ENCODE measurements at regions not wholly inside any gene's neighbourhood (a gene's known extent, or its start where the extent isn't known, plus 50 kb on each side); places are given as distances from the start of the nearest gene placed in this dataset.

DNA sequence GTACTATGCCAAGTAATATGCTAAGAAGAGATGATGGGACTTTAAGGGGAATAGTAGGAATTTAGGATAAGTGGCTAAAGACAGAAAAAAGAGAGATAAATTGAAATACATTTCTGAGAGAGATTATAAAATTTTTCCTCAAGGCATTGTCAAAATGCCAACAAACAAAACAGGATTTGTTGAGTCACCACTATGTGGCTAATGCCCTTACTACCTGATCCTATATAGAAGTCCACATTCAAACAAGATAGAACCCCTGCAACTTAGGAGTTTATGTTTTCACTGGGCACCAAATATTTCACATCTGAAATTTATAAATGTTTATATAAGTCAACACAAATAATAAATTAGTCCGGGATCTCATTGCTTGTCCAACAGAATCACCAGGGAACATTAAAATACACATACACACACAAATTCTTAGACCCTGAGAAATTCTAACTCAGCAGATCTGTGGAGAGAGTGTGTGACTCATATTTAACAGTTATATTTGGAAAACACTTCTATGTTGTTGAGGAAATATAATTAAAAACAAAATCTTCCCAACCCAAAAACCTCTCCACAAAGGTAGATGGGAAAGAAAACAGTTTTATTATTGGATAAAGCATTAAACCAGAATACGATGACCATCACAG lies 154.3 kb downstream of the PPP1R3A start:
- Histone ChIP-seq H3K27me3 (replicated peaks; ENCODE audit: insufficient read depth, low read length) (no peaks in the 10 kb centered on the region), H3K79me2 (ENCODE audit: low read length) (no peaks in the 10 kb centered on the region), H4K20me1 (ENCODE audit: insufficient read depth, low read length) (no peaks in the 10 kb centered on the region), H3K9me3 (replicated peaks; ENCODE audit: insufficient read depth, low read length) (no peaks in the 10 kb centered on the region), H3K4me3 (ENCODE audit: low read length) (no peak overlapping the region), H3K36me3 (replicated peaks; ENCODE audit: insufficient read depth, low read length) (no peaks in the 10 kb centered on the region), H3K9ac (ENCODE audit: low read length) (no peak overlapping the region), H3K4me1 (ENCODE audit: low read length) (peaks cover 25% of the 10 kb centered on the region), H3K9me2 (replicated peaks; ENCODE audit: insufficient read depth, low read length) (no peaks in the 10 kb centered on the region), H3F3A (ENCODE audit: insufficient read depth, low read length) (peaks cover 4% of the 10 kb centered on the region; the same call in 1 of the 2 replicates), H2AFZ (ENCODE audit: low read length) (no peak overlapping the region), H3K4me2 (ENCODE audit: low read depth, low read length) (no peak overlapping the region), H3K27ac (ENCODE audit: low read length) (no peak overlapping the region)
- no peak for DNase-seq
- TF ChIP-seq EZH2phosphoT487 (IDR thresholded peaks at IDR 0.05; ENCODE audit: low read length): no peak
- TF ChIP-seq, protein P1, sequence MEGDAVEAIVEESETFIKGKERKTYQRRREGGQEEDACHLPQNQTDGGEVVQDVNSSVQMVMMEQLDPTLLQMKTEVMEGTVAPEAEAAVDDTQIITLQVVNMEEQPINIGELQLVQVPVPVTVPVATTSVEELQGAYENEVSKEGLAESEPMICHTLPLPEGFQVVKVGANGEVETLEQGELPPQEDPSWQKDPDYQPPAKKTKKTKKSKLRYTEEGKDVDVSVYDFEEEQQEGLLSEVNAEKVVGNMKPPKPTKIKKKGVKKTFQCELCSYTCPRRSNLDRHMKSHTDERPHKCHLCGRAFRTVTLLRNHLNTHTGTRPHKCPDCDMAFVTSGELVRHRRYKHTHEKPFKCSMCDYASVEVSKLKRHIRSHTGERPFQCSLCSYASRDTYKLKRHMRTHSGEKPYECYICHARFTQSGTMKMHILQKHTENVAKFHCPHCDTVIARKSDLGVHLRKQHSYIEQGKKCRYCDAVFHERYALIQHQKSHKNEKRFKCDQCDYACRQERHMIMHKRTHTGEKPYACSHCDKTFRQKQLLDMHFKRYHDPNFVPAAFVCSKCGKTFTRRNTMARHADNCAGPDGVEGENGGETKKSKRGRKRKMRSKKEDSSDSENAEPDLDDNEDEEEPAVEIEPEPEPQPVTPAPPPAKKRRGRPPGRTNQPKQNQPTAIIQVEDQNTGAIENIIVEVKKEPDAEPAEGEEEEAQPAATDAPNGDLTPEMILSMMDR (IDR thresholded peaks at IDR 0.05; ENCODE audit: low read length): no peak
- TF ChIP-seq EZH2 (optimal IDR thresholded peaks at IDR 0.05; ENCODE audit: low read depth, low read length): no peak

DNA sequence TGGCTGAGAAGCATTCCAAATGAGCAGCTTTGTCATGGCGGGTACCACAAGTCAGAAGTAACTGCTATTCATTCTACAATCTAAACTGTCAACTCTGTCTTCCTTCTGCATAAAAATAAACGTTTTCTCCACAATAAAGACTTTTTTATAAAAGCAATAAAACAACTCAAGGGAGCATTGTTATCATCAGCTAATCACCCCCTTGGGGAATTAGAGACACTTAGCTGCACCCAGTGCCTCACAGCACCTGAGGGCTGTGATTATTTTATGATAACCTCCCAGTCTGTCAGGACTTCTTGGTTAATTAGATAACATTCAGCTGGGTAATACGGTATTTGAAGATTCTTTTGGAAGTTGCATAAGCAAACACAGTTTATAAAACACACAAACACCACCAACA lies 155.6 kb downstream of the PPP1R3A start:
- no peak for TF ChIP-seq EZH2 (optimal IDR thresholded peaks at IDR 0.05; ENCODE audit: low read depth, low read length)
- TF ChIP-seq, protein P1 (IDR thresholded peaks at IDR 0.05; ENCODE audit: low read length): no peak
- TF ChIP-seq EZH2phosphoT487 (IDR thresholded peaks at IDR 0.05; ENCODE audit: low read length): no peak
- Histone ChIP-seq H4K20me1 (ENCODE audit: insufficient read depth, low read length) (no peaks in the 10 kb centered on the region), H3K27me3 (replicated peaks; ENCODE audit: insufficient read depth, low read length) (no peaks in the 10 kb centered on the region), H3K4me3 (ENCODE audit: low read length) (no peak overlapping the region), H3F3A (ENCODE audit: insufficient read depth, low read length) (no peaks in the 10 kb centered on the region), H3K9me2 (replicated peaks; ENCODE audit: insufficient read depth, low read length) (no peaks in the 10 kb centered on the region), H3K4me2 (ENCODE audit: low read depth, low read length) (no peak overlapping the region), H3K79me2 (ENCODE audit: low read length) (no peaks in the 10 kb centered on the region), H3K4me1 (ENCODE audit: low read length) (peaks cover 13% of the 10 kb centered on the region), H3K9ac (ENCODE audit: low read length) (no peak overlapping the region), H3K36me3 (replicated peaks; ENCODE audit: insufficient read depth, low read length) (no peaks in the 10 kb centered on the region), H3K9me3 (replicated peaks; ENCODE audit: insufficient read depth, low read length) (no peaks in the 10 kb centered on the region), H3K27ac (ENCODE audit: low read length) (no peak overlapping the region), H2AFZ (ENCODE audit: low read length) (no peak overlapping the region)
- no peak for DNase-seq

DNA sequence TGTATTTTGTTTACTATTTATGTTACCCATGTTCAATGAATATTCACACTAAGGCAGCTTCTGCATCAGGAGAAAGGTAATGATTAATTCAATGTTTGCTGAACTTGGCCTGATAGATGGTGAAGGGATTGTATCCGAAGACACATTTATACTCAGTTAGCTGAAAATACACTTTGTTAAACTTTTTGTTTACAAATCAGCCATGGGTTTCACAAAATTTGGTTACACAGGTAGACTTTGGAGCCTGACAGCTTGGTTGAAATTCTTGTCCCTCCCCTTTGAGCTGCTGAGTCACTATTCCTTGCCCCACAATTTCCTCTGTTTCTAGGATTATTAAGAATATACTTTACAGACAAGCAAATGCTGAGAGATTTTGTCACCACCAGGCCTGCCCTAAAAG lies 162.6 kb downstream of the PPP1R3A start:
- no peak overlapping the region for H3K4me2 ChIP-seq (ENCODE audit: low read depth, low read length)
- H3K79me2 ChIP-seq (ENCODE audit: low read length): no peaks in the 10 kb centered on the region
- no peaks in the 10 kb centered on the region for H3K27me3 ChIP-seq (replicated peaks; ENCODE audit: insufficient read depth, low read length)
- no peak overlapping the region for H2AFZ ChIP-seq (ENCODE audit: low read length)
- no peaks in the 10 kb centered on the region for H3K9me2 ChIP-seq (replicated peaks; ENCODE audit: insufficient read depth, low read length)
- DNase-seq: no peak
- H3K27ac ChIP-seq (ENCODE audit: low read length): no peak overlapping the region
- no peaks in the 10 kb centered on the region for H3K36me3 ChIP-seq (replicated peaks; ENCODE audit: insufficient read depth, low read length)
- no peak overlapping the region for H3K4me3 ChIP-seq (ENCODE audit: low read length)
- H3K9me3 ChIP-seq (replicated peaks; ENCODE audit: insufficient read depth, low read length): no peaks in the 10 kb centered on the region
- H3K9ac ChIP-seq (ENCODE audit: low read length): no peak overlapping the region
- H3F3A ChIP-seq (ENCODE audit: insufficient read depth, low read length): no peaks in the 10 kb centered on the region
- H3K4me1 ChIP-seq (ENCODE audit: low read length): no peaks in the 10 kb centered on the region
- TF ChIP-seq, protein P1 (IDR thresholded peaks at IDR 0.05; ENCODE audit: low read length): no peak
- TF ChIP-seq EZH2 (optimal IDR thresholded peaks at IDR 0.05; ENCODE audit: low read depth, low read length) (no peak), EZH2phosphoT487 (IDR thresholded peaks at IDR 0.05; ENCODE audit: low read length) (no peak)
- H4K20me1 ChIP-seq (ENCODE audit: insufficient read depth, low read length): no peaks in the 10 kb centered on the region
